T-helper 1 cell treated with Interleukin-12 subunit alpha and Interleukin-12 subunit beta and Interleukin-4 antibody, amounts not matched to agents 30 ng/mL and 1 ng/mL, for 36 hours (primary cell): ENCODE measurements at regions not wholly inside any gene's neighbourhood (a gene's known extent, or its start where the extent isn't known, plus 50 kb on each side); places are given as distances from the start of the nearest gene placed in this dataset.

Experiments used
- intact Hi-C: fragments of 100-400 bp; cut with micrococcal nuclease; formaldehyde crosslinking; loops from one replicate; pipeline ENCODE4 v1.15.1; 2024

GRCh38 chr2:234438305-234438977 is 58.4 kb downstream of the ARL4C start:
- intact Hi-C loops: no loop called here

GRCh38 chr2:234437642-234438304 is 59.1 kb downstream of the ARL4C start:
- intact Hi-C loops: loop anchor here (1.0 kb wide), 1 partner anchor 10 kb away; no protein-coding TSS in a partner anchor

- intact Hi-C loops: no loop called here
Measured at GRCh38 chr2:234436482-234436837, 60.4 kb downstream of the ARL4C start.

GRCh38 chr2:234435836-234436481 is 60.9 kb downstream of the ARL4C start:
- intact Hi-C loops: no loop called here

- intact Hi-C loops: no loop called here
Measured at GRCh38 chr2:234433201-234433600, 63.7 kb downstream of the ARL4C start.

- intact Hi-C loops: no loop called here
Measured at GRCh38 chr2:234430871-234431270, 66.0 kb downstream of the ARL4C start.

GRCh38 chr2:234429265-234429664 is 67.6 kb downstream of the ARL4C start:
- intact Hi-C loops: loop anchor here (10.0 kb wide), 1 partner anchor 434 kb away; no protein-coding TSS in a partner anchor

- intact Hi-C loops: loop anchor here (1.0 to 10.0 kb wide), 3 partner anchors 10 to 433 kb away; no protein-coding TSS in a partner anchor
Measured at GRCh38 chr2:234427081-234428061, 69.5 kb downstream of the ARL4C start.

- intact Hi-C loops: loop anchor here (1.0 to 10.0 kb wide), 8 partner anchors 11 to 432 kb away; no protein-coding TSS in a partner anchor
Measured at GRCh38 chr2:234426616-234427015, 70.3 kb downstream of the ARL4C start.

GRCh38 chr2:234425639-234426603 is 71.0 kb downstream of the ARL4C start:
- intact Hi-C loops: loop anchor here (1.0 to 10.0 kb wide), 7 partner anchors 20 to 431 kb away; no protein-coding TSS in a partner anchor

GRCh38 chr2:234423884-234424283 is 73.0 kb downstream of the ARL4C start:
- intact Hi-C loops: loop anchor here (1.0 to 10.0 kb wide), 4 partner anchors 23 to 429 kb away; no protein-coding TSS in a partner anchor

GRCh38 chr2:234422981-234423431 is 73.9 kb downstream of the ARL4C start:
- intact Hi-C loops: loop anchor here (1.0 to 10.0 kb wide), 5 partner anchors 22 to 428 kb away; no protein-coding TSS in a partner anchor

- intact Hi-C loops: loop anchor here (1.0 to 10.0 kb wide), 3 partner anchors 22 to 428 kb away; no protein-coding TSS in a partner anchor
Measured at GRCh38 chr2:234422273-234422732, 74.6 kb downstream of the ARL4C start.

- intact Hi-C loops: loop anchor here (10.0 kb wide), 1 partner anchor 426 kb away; no protein-coding TSS in a partner anchor
Measured at GRCh38 chr2:234420408-234420807, 76.5 kb downstream of the ARL4C start.

GRCh38 chr2:234419726-234420125 is 77.2 kb downstream of the ARL4C start:
- intact Hi-C loops: loop anchor here (10.0 kb wide), 1 partner anchor 425 kb away; no protein-coding TSS in a partner anchor

GRCh38 chr2:234415706-234416105 is 81.2 kb downstream of the ARL4C start:
- intact Hi-C loops: no loop called here

GRCh38 chr2:234414596-234414995 is 82.3 kb downstream of the ARL4C start:
- intact Hi-C loops: no loop called here

GRCh38 chr2:234412726-234413125 is 84.2 kb downstream of the ARL4C start:
- intact Hi-C loops: no loop called here

- intact Hi-C loops: no loop called here
Measured at GRCh38 chr2:234411793-234412192, 85.1 kb downstream of the ARL4C start.
